Brain microvascular endothelial cell (primary cell): ENCODE measurements at regions not wholly inside any gene's neighbourhood (a gene's known extent, or its start where the extent isn't known, plus 50 kb on each side); places are given as distances from the start of the nearest gene placed in this dataset.

Source experiments
- DNase-seq: peaks from one replicate; pipeline ENCODE4 v3.0.0-alpha.2; 2020
- H3K27ac ChIP-seq: fragments of 250-450 bp; sonication (Bioruptor Pico); 2 replicates; pipeline ENCODE4 v1.5.1; 2020; ENCODE audit warnings: mild to moderate bottlenecking, moderate library complexity
- H3K27me3 ChIP-seq: fragments of 250-450 bp; sonication (Bioruptor Pico); replicated peaks from 2 replicates; pipeline ENCODE4 v1.5.1; 2020; ENCODE audit warnings: mild to moderate bottlenecking
- H3K36me3 ChIP-seq: fragments of 250-450 bp; sonication (Bioruptor Pico); replicated peaks from 2 replicates; pipeline ENCODE4 v1.5.1; 2020; ENCODE audit warnings: mild to moderate bottlenecking
- H3K4me3 ChIP-seq: 2 replicates; pipeline ENCODE4 v1.5.1; 2011; ENCODE audit warnings: low read depth, mild to moderate bottlenecking, control low read depth, low read length, moderate library complexity
- in situ Hi-C: cut with HindIII; loops from 2 replicates; pipeline ENCODE4 v1.10.0; 2017; ENCODE audit warnings: low sequenced_read_pairs, low pct_ligation_motif_present
- TF ChIP-seq, protein P1 (sequence below): IDR thresholded peaks from 2 replicates; pipeline ENCODE4 v1.5.1; 2011; ENCODE audit warnings: low read depth, mild to moderate bottlenecking, moderate library complexity, low read length, control low read depth, inconsistent platforms; ENCODE audit errors: missing control alignments

DNA sequence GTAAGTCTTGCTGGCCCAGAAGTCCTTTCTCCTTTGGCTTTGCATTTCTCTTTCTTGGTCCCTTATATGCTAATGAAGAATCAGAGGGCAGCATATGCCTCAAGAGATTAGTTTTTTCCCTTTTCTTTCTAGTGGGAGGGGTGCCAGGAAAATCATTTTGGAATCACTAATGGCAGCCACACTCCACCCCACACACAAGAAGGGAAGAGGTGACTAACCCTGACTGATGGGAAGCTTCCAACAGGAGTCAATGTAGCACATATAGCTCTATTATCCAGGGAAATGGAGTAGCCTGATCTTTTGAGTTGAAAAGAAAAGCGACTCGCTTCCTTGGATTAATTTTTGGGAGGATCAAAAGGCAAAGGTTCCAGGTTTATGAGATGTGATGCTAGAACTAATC lies 225.3 kb downstream of the KIF20B start:
- in situ Hi-C loops = no loop called here
- Histone ChIP-seq H3K36me3 (no peaks in the 10 kb centered on the region), H3K27me3 (no peaks in the 10 kb centered on the region), H3K27ac (no peak overlapping the region), H3K4me3 (no peak overlapping the region)
- DNase-seq = no peak
- TF ChIP-seq, protein P1, sequence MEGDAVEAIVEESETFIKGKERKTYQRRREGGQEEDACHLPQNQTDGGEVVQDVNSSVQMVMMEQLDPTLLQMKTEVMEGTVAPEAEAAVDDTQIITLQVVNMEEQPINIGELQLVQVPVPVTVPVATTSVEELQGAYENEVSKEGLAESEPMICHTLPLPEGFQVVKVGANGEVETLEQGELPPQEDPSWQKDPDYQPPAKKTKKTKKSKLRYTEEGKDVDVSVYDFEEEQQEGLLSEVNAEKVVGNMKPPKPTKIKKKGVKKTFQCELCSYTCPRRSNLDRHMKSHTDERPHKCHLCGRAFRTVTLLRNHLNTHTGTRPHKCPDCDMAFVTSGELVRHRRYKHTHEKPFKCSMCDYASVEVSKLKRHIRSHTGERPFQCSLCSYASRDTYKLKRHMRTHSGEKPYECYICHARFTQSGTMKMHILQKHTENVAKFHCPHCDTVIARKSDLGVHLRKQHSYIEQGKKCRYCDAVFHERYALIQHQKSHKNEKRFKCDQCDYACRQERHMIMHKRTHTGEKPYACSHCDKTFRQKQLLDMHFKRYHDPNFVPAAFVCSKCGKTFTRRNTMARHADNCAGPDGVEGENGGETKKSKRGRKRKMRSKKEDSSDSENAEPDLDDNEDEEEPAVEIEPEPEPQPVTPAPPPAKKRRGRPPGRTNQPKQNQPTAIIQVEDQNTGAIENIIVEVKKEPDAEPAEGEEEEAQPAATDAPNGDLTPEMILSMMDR = no peak

DNA sequence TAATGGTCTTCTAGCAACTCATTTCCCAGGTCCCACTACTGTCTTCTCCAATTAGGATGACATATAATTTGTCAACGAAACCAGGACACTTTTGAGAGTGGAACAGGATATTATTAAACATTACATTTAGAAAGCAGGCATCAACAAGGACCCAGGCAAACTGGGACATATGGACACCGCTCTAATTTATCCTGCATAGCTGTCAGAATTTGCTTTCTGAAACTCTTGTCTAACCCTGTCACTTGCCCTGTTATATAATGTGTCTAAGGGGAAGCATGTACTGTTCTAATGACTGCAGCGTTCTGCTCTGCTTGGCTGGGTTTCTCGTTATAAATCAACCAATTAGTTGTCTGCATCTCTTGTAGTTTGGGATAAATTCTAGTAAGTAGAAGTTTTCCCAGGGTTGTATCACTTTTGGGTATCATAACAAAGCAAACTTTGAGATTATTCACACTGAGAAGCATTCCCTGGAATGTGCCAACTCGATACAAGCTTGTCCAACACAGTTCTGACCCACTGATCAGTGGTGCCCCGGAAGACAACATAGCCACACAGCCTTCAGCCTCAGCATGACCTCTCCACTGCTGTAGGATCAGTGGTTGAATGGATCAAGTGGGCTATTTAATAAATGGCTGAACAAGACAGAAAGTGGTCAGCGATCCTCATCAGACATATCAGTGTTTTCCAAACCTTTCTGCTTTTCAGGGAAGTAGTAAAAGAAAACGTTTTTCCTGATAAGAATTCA lies 228.1 kb downstream of the KIF20B start:
- Histone ChIP-seq H3K27ac (no peak overlapping the region), H3K4me3 (no peak overlapping the region), H3K36me3 (no peaks in the 10 kb centered on the region), H3K27me3 (no peaks in the 10 kb centered on the region)
- no peak for DNase-seq
- TF ChIP-seq, protein P1 = no peak
- in situ Hi-C loops = no loop called here

DNA sequence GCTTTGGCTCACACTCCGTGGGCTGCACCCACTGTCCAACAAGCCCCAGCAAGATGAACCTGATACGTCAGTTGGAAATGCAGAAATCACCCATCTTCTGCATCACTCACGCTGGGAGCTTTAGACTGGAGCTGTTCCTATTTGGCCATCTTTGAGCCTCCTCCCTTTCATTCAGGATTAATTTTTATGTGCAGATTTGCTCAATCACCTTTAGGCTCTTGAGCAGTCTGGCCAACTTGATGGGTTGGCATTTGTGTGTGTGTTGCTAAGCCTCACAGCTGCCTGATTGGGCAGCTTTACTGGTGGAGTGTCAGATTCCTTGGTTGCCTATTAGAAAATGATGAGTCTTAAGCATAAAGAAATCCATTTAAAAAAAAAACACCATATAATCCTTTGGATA lies 236.1 kb downstream of the KIF20B start:
- no peak for DNase-seq
- in situ Hi-C loops = no loop called here
- TF ChIP-seq, protein P1 = no peak
- Histone ChIP-seq H3K36me3 (no peaks in the 10 kb centered on the region), H3K4me3 (no peak overlapping the region), H3K27ac (no peak overlapping the region), H3K27me3 (no peaks in the 10 kb centered on the region)

DNA sequence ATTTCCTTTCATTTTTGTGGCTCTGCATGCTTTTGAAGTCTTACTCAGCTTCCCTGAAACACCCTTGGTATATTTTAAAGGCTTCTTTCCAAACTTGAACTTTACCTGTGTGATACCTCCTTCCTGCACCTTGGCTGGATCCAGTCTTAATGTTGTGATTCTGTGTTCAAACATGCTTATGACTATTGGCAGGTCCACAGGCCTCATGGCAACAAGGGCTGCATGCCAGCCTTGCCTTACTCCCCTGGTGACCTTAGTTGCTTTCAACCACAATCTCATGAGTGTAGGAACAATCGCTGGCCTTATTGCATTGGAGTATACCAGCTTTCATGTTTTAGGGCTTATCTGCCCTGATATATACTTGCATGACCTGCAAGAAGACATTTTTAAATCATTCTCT lies 238.7 kb downstream of the KIF20B start:
- Histone ChIP-seq H3K27ac (no peak overlapping the region), H3K36me3 (no peaks in the 10 kb centered on the region), H3K4me3 (no peak overlapping the region), H3K27me3 (no peaks in the 10 kb centered on the region)
- no peak for DNase-seq
- in situ Hi-C loops = no loop called here
- TF ChIP-seq, protein P1 = no peak

DNA sequence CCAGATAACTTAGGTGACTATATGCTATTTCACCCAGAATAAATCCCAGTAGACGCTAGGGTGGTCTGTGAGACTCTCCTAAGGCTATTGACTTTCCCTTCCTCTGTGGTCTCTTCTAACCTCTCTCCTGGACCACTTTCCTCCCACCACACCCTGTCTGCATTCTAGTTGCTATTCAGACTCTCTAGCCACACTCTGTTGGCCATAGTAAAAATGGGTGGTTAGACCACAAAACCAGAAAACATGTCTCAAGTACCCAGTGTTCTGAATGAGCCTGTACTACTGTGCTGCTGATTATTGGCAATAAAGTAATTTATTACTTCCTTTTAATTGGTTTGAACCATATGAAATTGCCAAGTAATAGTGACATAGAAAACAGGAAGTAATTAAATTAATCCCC lies 240.8 kb downstream of the KIF20B start:
- TF ChIP-seq, protein P1 = no peak
- H3K27me3 ChIP-seq = no peaks in the 10 kb centered on the region
- in situ Hi-C loops = no loop called here
- H3K4me3 ChIP-seq = no peak overlapping the region
- no peak for DNase-seq
- no peaks in the 10 kb centered on the region for H3K36me3 ChIP-seq
- no peak overlapping the region for H3K27ac ChIP-seq

DNA sequence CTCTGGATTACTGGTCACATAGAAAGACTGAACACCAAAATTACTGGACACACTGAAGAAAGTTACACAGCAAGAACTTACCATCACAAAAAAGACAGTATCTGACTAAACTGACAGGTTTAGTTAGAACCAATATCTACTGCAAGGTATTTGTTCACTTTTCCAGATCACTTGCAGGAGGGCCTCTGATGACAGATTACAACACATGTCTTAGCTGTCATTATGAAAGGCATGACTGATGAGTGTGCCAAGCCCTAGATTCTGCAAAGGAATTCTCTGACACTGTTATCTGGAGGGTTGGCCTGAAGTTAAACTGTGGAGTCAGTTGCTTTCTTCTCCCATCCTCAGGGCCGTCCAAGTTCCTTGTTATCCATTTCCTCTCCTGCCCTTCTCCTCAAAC lies 242.7 kb downstream of the KIF20B start:
- no peak for DNase-seq
- no peaks in the 10 kb centered on the region for H3K27me3 ChIP-seq
- TF ChIP-seq, protein P1 = no peak
- no peaks in the 10 kb centered on the region for H3K36me3 ChIP-seq
- in situ Hi-C loops = no loop called here
- no peak overlapping the region for H3K4me3 ChIP-seq
- no peak overlapping the region for H3K27ac ChIP-seq
